SU-DHL-6 (cell line): ENCODE measurements at regions not wholly inside any gene's neighbourhood (a gene's known extent, or its start where the extent isn't known, plus 50 kb on each side); places are given as distances from the start of the nearest gene placed in this dataset.

Experiments
- H2AFZ ChIP-seq: fragments of 200-600 bp; sonication (generic); 2 replicates; pipeline ENCODE4 v1.6.1; 2014; ENCODE audit warnings: low read depth, mild to moderate bottlenecking, moderate library complexity, mixed read lengths, antibody characterized with exemption, low read length; ENCODE audit not compliant: severe bottlenecking
- H3F3A ChIP-seq: fragments of 200-600 bp; shearing (Covaris generic); 2 replicates; pipeline ENCODE4 v1.6.0; 2016; ENCODE audit warnings: antibody characterized with exemption, mild to moderate bottlenecking; ENCODE audit not compliant: insufficient read depth
- H3K27ac ChIP-seq: fragments of 200-600 bp; sonication (generic); 2 replicates; pipeline ENCODE4 v1.5.1; 2016; ENCODE audit warnings: low read depth, mild to moderate bottlenecking, low read length, moderate library complexity, mixed read lengths
- H3K27me3 ChIP-seq: fragments of 200-600 bp; sonication (generic), shearing (Covaris generic); 2 replicates; pipeline ENCODE4 v1.6.0; 2014; ENCODE audit warnings: mild to moderate bottlenecking, low read length
- H3K36me3 ChIP-seq: fragments of 200-600 bp; sonication (generic); 2 replicates; pipeline ENCODE4 v1.6.1; 2014; ENCODE audit warnings: mild to moderate bottlenecking, low read length, mixed read lengths
- H3K4me2 ChIP-seq: fragments of 300-600, 200-600 bp; shearing (Covaris generic), sonication (generic); 2 replicates; pipeline ENCODE4 v1.6.0; 2014; ENCODE audit warnings: low read length, low read depth, mild to moderate bottlenecking; ENCODE audit not compliant: poor library complexity, severe bottlenecking
- H3K4me3 ChIP-seq: fragments of 200-600 bp; sonication (generic); 2 replicates; pipeline ENCODE4 v1.5.1; 2014; ENCODE audit warnings: antibody characterized with exemption, low read length, mild to moderate bottlenecking, mixed read lengths; ENCODE audit not compliant: insufficient read depth, poor library complexity, severe bottlenecking
- H3K79me2 ChIP-seq: fragments of 200-600 bp; sonication (generic); 2 replicates; pipeline ENCODE4 v1.6.1; 2014; ENCODE audit warnings: mild to moderate bottlenecking, low read length, moderate library complexity; ENCODE audit not compliant: insufficient read depth
- H3K9ac ChIP-seq: fragments of 200-600 bp; sonication (generic); 2 replicates; pipeline ENCODE4 v1.7.0; 2014; ENCODE audit warnings: mild to moderate bottlenecking, low read length
- H3K9me2 ChIP-seq: fragments of 200-600 bp; sonication (generic); replicated peaks from 2 replicates; pipeline ENCODE4 v1.6.1; 2014; ENCODE audit warnings: low read length; ENCODE audit not compliant: insufficient read depth
- H3K9me3 ChIP-seq: fragments of 200-600 bp; sonication (generic); 2 replicates; pipeline ENCODE4 v1.6.1; 2014; ENCODE audit warnings: low read length, mixed read lengths; ENCODE audit not compliant: insufficient read depth
- H4K20me1 ChIP-seq: fragments of 200-600 bp; sonication (generic); 2 replicates; pipeline ENCODE4 v1.6.1; 2014; ENCODE audit warnings: low read depth, mild to moderate bottlenecking, antibody characterized with exemption, low read length, moderate library complexity, mixed read lengths
- CTCF ChIP-seq: fragments of 200-600 bp; sonication (generic); IDR thresholded peaks from one replicate; pipeline ENCODE4 v1.5.1; 2017; ENCODE audit warnings: antibody characterized with exemption, mild to moderate bottlenecking, low read length, moderate library complexity; ENCODE audit not compliant: insufficient read depth, poor library complexity, severe bottlenecking
- EZH2phosphoT487 ChIP-seq: fragments of 200-600 bp; sonication (generic), shearing (Covaris generic); conservative IDR thresholded peaks from 2 replicates; pipeline ENCODE4 v1.6.1; 2018; ENCODE audit warnings: mild to moderate bottlenecking, antibody characterized with exemption, low read length, moderate library complexity, mixed read lengths

DNA sequence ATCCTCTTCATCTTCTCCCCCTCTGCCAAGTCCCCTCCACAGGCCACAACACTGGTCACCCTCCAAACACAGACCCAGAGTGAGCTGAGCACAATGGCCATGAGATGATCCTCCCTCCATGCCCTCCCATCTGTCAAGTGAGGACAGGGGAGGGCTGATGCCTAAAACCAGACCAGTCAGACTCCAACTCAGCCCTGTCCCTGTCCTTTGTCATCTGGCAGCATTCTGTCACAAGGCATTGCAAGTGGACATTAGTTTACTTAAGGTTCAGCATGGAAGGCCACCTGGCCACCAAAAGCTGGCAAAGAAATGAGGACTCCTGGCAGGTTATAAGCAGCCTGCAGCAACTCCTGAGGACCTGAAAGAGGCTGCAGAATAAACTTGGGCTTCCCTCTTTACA, 136.2 kb upstream of the SLC30A5 start:
- Histone ChIP-seq H3K4me2 (no peak overlapping the region), H3K36me3 (no peaks in the 10 kb centered on the region), H3K79me2 (no peaks in the 10 kb centered on the region), H3K9me2 (no peaks in the 10 kb centered on the region), H4K20me1 (no peaks in the 10 kb centered on the region), H3K4me3 (no peak overlapping the region), H3K9me3 (no peaks in the 10 kb centered on the region), H2AFZ (no peak overlapping the region), H3K9ac (no peak overlapping the region), H3F3A (no peaks in the 10 kb centered on the region), H3K27ac (no peak overlapping the region), H3K27me3 (0 out of 2 replicates have a peak, but pooled peaks cover 2% of the 10 kb centered on the region)
- no peak for TF ChIP-seq CTCF
- no peak for TF ChIP-seq EZH2phosphoT487

GRCh38 chr5:68958428-68958827, 135.4 kb upstream of the SLC30A5 start:
- no peak for TF ChIP-seq EZH2phosphoT487
- TF ChIP-seq CTCF: no peak

DNA sequence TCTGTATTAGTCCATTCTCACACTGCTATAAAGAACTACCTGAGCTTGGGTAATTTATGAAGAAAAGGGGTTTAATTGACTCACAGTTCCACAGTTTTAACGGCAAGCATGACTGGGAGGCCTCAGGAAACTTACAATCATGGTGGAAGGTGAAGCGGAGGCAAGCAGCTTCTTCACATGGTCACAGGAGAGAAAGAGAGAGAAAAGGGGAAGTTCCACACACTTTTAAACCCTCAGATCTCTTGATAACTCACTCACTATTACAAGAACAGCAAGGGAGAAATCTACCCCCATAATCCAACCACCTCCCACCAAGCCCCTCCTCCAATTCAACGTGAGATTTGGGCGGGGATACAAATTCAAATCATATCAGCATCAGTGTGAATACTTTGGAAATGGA, 133.4 kb upstream of the SLC30A5 start:
- Histone ChIP-seq H3K9me2 (no peaks in the 10 kb centered on the region), H2AFZ (no peak overlapping the region), H3K36me3 (no peaks in the 10 kb centered on the region), H3K79me2 (no peaks in the 10 kb centered on the region), H3K27me3 (0 out of 2 replicates have a peak, but pooled peaks cover 2% of the 10 kb centered on the region), H3F3A (no peaks in the 10 kb centered on the region), H4K20me1 (no peaks in the 10 kb centered on the region), H3K4me2 (no peak overlapping the region), H3K4me3 (no peak overlapping the region), H3K9ac (no peak overlapping the region), H3K27ac (no peak overlapping the region), H3K9me3 (no peaks in the 10 kb centered on the region)
- no peak for TF ChIP-seq EZH2phosphoT487
- no peak for TF ChIP-seq CTCF

More at GRCh38 chr5:68958428-68958827, 135.4 kb upstream of the SLC30A5 start:
- Histone ChIP-seq H3K79me2 (no peaks in the 10 kb centered on the region), H3K4me2 (no peak overlapping the region), H3K4me3 (no peak overlapping the region), H4K20me1 (no peaks in the 10 kb centered on the region), H3K9me2 (no peaks in the 10 kb centered on the region), H3F3A (no peaks in the 10 kb centered on the region), H3K27ac (no peak overlapping the region), H3K9ac (no peak overlapping the region), H3K36me3 (no peaks in the 10 kb centered on the region), H3K27me3 (0 out of 2 replicates have a peak, but pooled peaks cover 2% of the 10 kb centered on the region), H2AFZ (no peak overlapping the region), H3K9me3 (no peaks in the 10 kb centered on the region)
